NB4 (cell line): ENCODE measurements at regions not wholly inside any gene's neighbourhood (a gene's known extent, or its start where the extent isn't known, plus 50 kb on each side); places are given as distances from the start of the nearest gene placed in this dataset.
"Not testable (repeated sequence)": the region's sequence is repeated elsewhere in the genome, so short reads cannot be mapped to it uniquely, and the experiment has no call there.

Experiments
- POLR2A ChIP-seq: IDR thresholded peaks from 2 replicates; pipeline ENCODE4 v1.6.1; 2011; ENCODE audit warnings: mild to moderate bottlenecking; ENCODE audit not compliant: insufficient read length; ENCODE audit errors: extremely low read depth
- TF ChIP-seq, protein P1 (sequence below): IDR thresholded peaks from one replicate; pipeline ENCODE4 v1.5.1; 2012; ENCODE audit warnings: low read depth, low read length
- TF ChIP-seq, protein P2 (sequence below): IDR thresholded peaks from 2 replicates; pipeline ENCODE4 v1.6.1; 2011; ENCODE audit warnings: low read depth, low read length

- not testable (repeated sequence) for TF ChIP-seq POLR2A
- TF ChIP-seq, protein P1, sequence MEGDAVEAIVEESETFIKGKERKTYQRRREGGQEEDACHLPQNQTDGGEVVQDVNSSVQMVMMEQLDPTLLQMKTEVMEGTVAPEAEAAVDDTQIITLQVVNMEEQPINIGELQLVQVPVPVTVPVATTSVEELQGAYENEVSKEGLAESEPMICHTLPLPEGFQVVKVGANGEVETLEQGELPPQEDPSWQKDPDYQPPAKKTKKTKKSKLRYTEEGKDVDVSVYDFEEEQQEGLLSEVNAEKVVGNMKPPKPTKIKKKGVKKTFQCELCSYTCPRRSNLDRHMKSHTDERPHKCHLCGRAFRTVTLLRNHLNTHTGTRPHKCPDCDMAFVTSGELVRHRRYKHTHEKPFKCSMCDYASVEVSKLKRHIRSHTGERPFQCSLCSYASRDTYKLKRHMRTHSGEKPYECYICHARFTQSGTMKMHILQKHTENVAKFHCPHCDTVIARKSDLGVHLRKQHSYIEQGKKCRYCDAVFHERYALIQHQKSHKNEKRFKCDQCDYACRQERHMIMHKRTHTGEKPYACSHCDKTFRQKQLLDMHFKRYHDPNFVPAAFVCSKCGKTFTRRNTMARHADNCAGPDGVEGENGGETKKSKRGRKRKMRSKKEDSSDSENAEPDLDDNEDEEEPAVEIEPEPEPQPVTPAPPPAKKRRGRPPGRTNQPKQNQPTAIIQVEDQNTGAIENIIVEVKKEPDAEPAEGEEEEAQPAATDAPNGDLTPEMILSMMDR, result not testable (repeated sequence)
- TF ChIP-seq, protein P2, sequence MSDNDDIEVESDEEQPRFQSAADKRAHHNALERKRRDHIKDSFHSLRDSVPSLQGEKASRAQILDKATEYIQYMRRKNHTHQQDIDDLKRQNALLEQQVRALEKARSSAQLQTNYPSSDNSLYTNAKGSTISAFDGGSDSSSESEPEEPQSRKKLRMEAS, result not testable (repeated sequence)
Measured at GRCh38 chr21:36616773-36617172, 82.1 kb upstream of the SIM2 start.
